ENCODE measurements at regions not wholly inside any gene's neighbourhood (a gene's known extent, or its start where the extent isn't known, plus 50 kb on each side); places are given as distances from the start of the nearest gene placed in this dataset.

GRCh38 chr21:26227130-26227529, 56.6 kb upstream of the APP start:
- peaks cover 4% of the 10 kb centered on the region for H3K9me3 Mint-ChIP-seq (ENCODE audit: low read depth)
- no peak overlapping the region for H3K4me3 Mint-ChIP-seq (ENCODE audit: low read depth)
- no peak overlapping the region for H3K27ac Mint-ChIP-seq
- no peak for TF ChIP-seq CTCF (IDR thresholded peaks at IDR 0.05; ENCODE audit: unreplicated experiment)
- DNase-seq (ENCODE audit: low spot score, unreplicated experiment), result no peak
- no peaks in the 10 kb centered on the region for H3K36me3 Mint-ChIP-seq (ENCODE audit: insufficient read depth)
- no peaks in the 10 kb centered on the region for H3K4me1 Mint-ChIP-seq (ENCODE audit: low read depth)
- peaks cover 6% of the 10 kb centered on the region for H3K27me3 Mint-ChIP-seq

DNA sequence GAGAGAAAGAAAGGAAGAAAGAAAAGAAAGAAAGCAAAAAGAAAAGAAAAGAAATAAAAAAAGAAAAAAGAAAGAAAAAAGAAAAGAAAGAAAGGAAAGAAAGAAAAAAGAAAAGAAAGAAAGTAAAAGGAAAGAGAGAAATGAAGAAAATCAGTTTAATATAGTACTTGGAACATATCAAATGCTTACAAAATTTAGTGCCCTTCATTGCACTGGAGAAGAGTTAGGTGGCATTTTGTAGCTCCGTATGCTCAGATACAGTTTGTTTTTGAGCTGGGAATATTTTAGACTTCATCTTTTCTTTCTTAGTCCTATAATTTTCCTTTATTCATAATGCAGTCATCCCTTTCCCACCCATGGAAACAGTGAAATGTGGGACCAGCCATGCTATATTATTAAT, 56.2 kb upstream of the APP start:
- TF ChIP-seq CTCF (IDR thresholded peaks at IDR 0.05; ENCODE audit: unreplicated experiment), result no peak
- no peaks in the 10 kb centered on the region for H3K4me1 Mint-ChIP-seq (ENCODE audit: low read depth)

GRCh38 chr21:26225046-26225445, 54.5 kb upstream of the APP start:
- Mint-ChIP-seq H3K27ac (no peak overlapping the region), H3K4me3 (ENCODE audit: low read depth) (no peak overlapping the region), H3K9me3 (ENCODE audit: low read depth) (no peaks in the 10 kb centered on the region), H3K36me3 (ENCODE audit: insufficient read depth) (no peaks in the 10 kb centered on the region), H3K4me1 (ENCODE audit: low read depth) (peaks cover 5% of the 10 kb centered on the region), H3K27me3 (peaks cover 6% of the 10 kb centered on the region)
- no peak for DNase-seq (ENCODE audit: low spot score, unreplicated experiment)
- no peak for TF ChIP-seq CTCF (IDR thresholded peaks at IDR 0.05; ENCODE audit: unreplicated experiment)

More for the DNA sequence above, 56.2 kb upstream of the APP start:
- Mint-ChIP-seq H3K27ac (no peak overlapping the region), H3K36me3 (ENCODE audit: insufficient read depth) (no peaks in the 10 kb centered on the region), H3K4me3 (ENCODE audit: low read depth) (no peak overlapping the region), H3K9me3 (ENCODE audit: low read depth) (peaks cover under 1% of the 10 kb centered on the region), H3K27me3 (peaks cover 6% of the 10 kb centered on the region)
- no peak for DNase-seq (ENCODE audit: low spot score, unreplicated experiment)

DNA sequence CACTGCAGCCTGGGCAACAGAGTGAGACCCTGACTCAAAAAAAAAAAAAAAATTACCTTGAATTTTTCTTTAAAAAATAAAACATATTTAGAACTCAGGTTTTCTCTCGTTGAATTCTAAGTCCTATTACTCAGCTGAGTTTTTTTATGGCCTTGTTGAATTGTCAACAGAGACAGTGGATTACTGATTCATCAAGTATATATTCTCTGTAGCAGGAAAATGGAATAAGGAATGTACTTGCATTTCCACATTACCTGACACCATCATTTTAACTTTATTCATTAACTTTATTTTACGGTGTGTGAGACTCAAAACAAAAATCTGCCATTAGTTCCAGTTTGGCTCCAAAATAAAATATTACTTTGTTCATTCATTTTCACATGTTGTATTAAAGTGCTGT, 53.8 kb upstream of the APP start:
- Mint-ChIP-seq H3K27me3 (peaks cover 6% of the 10 kb centered on the region), H3K4me3 (ENCODE audit: low read depth) (no peak overlapping the region), H3K4me1 (ENCODE audit: low read depth) (peaks cover 5% of the 10 kb centered on the region), H3K36me3 (ENCODE audit: insufficient read depth) (no peaks in the 10 kb centered on the region), H3K9me3 (ENCODE audit: low read depth) (no peaks in the 10 kb centered on the region), H3K27ac (no peak overlapping the region)
- no peak for DNase-seq (ENCODE audit: low spot score, unreplicated experiment)
- no peak for TF ChIP-seq CTCF (IDR thresholded peaks at IDR 0.05; ENCODE audit: unreplicated experiment)
